HG03108 (cell line): ENCODE measurements at regions not wholly inside any gene's neighbourhood (a gene's known extent, or its start where the extent isn't known, plus 50 kb on each side); places are given as distances from the start of the nearest gene placed in this dataset.

ENCODE experiments used
- ATAC-seq: cut with Tn5 transposase; IDR thresholded peaks from one replicate; pipeline ENCODE4 v1.9.1; 2021; ENCODE audit warnings: moderate library complexity; ENCODE audit not compliant: unreplicated experiment

DNA sequence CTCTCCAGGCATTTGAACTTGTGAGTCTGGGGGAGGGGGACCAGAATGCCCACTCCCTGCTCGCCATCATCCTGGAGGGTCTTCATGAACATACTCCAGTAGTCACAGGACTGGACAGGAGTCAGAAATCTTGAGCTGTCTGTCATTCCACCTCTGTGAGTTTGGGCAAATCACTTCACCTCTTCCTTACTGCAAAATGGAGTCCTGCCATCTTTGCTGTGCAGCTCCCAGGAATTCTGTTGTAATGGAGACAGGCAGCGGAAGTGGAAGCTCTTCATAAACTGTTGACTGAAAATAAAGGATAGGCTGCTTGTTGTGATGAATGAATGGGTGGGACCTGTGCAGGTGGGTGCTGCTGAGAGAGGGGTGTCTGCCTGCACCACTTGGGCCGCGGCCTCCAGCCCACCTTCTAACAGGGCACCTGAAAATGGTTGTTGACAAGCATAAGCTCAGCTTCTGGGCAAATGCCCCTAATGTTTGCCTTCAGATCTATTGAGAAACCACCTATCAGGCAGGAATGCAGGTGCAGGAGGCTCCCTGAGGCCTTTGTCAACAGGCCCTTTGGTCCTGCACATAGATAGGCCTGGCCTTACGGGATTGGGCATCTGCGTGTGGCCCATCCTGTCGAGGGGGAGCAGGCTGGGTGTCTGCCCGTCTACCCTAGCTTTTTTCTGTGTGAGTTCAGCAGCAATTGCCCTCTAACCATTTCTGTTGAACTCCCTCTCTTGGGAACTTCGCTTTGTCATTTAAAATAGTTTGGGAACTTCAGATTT lies 321.0 kb downstream of the RPS6KC1 start:
- ATAC-seq, result no peak

- peak; percentile 64 for ATAC-seq
These were observed 323.3 kb downstream of the RPS6KC1 start for GRCh38 chr1:213374369-213374768.

DNA sequence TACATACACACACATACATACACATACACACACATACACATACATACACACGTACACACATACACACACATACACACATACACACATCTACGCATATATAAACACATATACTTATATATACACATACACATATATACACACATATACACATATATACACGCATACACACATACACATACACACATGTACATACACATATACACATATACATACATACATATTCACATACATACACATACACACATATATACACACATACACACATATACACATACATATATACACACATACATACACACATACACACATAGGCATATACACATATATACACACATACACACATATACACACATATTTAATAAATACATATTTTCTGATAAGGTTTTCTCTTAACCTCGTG lies 324.0 kb downstream of the RPS6KC1 start:
- no peak for ATAC-seq

DNA sequence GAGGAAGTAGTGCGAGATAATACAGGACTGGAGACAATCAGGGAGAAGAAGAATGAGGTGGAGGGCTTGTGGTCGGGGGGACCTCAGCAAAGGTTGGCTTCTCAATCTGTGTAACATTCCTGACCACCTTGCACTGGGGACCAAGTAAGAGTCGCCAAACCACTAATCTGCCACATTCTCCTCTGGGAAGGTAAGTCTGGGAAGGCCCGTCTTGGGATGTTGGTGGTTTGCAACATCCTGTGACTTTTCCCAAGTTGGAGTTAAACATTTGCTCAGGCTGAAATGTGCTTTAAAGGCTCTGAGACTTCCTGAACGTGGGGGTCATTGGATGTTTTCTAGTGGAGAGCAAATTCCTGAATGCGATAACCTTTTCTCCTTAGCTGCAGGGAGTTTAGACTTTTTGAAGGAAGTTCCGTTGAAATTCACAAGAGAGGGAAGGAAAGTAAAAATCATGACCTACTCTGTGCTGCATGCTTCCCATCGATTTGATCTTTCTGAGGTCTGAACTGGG lies 325.9 kb downstream of the RPS6KC1 start:
- no peak for ATAC-seq

DNA sequence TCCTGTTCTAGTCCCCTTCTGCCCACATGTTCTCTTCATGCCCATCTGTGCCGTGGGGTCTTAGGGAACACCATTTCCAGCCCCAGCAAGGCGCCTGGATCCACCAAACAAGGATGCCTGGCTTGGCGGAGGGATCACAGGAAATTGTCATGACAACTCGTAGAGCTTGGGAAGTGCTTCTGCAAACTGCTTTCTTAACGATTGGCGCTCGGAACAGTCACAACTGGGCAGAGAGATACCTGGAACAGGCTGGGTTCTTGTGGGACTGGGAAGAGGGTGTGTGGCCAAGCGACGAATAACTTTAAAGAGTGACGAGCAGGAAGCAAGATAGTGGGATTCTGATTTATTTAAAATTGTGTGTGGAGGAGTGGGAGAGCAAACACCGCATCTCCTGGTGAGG lies 329.8 kb downstream of the RPS6KC1 start:
- ATAC-seq, result no peak

- no peak for ATAC-seq
These were observed 330.6 kb downstream of the RPS6KC1 start for GRCh38 chr1:213381572-213382084.

- no peak for ATAC-seq
These were observed 332.4 kb downstream of the RPS6KC1 start for GRCh38 chr1:213383465-213383864.

- ATAC-seq, result no peak
These were observed 334.2 kb downstream of the RPS6KC1 start for GRCh38 chr1:213385201-213385600.

DNA sequence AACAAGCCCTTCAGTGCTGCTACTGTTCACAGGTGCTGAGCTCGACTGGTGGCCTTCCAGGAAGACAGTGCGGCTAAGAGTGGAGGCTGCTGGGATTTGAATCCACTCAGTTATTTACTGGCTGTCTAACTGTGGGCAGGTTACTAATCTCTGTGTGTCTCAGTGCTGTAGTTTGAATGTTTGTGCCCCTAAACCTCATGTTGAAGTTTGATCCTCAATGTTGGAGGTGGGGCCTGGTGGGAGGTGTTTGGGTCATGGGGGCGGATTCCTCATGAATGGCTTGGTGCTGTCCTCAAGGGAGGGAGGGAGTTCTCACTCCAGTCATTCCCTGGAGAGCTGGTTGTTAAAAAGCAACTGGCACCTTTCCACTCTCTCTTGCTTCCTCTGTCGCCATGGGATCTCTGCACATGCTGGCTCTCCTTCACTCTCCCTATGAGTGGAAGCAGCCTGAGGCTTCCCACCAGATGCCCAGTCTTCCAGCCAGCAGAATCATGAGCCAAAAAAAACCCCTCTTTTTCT lies 334.8 kb downstream of the RPS6KC1 start:
- no peak for ATAC-seq

- ATAC-seq, result no peak
These were observed 336.5 kb downstream of the RPS6KC1 start for GRCh38 chr1:213387380-213388015.

GRCh38 chr1:213388199-213388598 lies 337.2 kb downstream of the RPS6KC1 start:
- ATAC-seq, result no peak

DNA sequence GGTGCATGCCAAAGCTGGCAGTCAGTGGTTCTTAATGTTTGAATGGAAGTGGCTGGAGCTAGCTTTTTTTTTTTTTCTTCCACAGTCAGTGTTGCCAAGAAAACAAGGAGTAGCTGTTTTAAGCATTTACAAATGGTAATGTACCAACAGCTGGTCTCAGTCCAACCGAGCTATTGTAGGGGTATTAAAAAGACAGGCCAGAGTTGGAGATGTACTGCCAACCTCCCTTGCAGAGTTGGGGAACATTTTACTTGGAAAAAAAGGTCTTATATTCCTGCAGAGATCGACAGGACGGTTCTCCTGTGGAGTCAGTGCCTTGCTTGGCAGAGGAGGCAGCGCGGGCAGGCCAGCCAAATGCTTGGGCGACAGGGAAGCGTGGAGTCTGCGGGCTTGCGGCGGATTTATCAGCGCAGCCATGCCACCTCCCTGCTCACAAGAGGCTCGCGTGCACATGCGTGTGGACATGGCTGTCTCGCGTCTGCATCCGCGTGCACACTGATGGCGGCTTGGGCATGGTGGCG lies 338.1 kb downstream of the RPS6KC1 start:
- no peak for ATAC-seq

DNA sequence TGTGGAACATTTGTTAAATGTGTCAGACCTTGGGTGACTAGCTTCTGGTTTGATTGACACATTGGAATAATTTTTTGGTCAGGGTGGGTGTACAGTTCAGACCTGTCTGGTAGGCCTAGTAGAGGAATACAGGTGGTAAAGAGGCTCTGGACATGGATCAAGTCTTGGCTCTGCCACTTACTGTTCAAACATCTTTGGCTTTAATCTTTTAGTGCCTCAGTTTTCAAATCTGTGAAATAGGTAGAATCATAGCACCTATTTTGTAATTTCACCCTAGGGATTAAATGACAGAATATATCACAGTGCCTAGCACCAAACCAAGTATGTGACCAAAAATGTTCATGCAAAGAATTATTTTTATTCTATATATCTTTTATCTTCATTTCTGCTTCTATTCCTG lies 340.4 kb downstream of the RPS6KC1 start:
- ATAC-seq, result no peak

- no peak for ATAC-seq
These were observed 342.8 kb downstream of the RPS6KC1 start for GRCh38 chr1:213393860-213394259.

GRCh38 chr1:213394837-213395236 lies 343.8 kb downstream of the RPS6KC1 start:
- ATAC-seq, result no peak

DNA sequence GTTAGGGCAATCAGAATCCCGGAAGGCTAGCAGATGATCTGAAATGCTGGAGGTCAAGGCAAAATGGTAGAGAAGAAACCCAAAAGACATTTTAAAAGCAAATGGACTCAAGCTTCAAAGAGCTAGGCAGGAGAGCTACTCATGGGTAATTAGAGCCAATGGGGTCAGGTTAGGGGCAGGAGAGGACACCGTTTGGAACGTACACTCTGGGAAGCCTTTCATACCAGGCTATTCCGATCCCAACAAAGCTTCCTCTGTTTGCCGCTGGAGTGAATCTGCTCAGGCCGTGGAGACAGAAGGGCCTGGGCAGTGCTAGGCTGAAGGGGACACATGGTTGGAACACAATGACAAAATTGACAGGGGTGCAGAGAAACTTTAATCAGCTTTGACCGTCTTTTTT lies 346.6 kb downstream of the RPS6KC1 start:
- ATAC-seq, result no peak

DNA sequence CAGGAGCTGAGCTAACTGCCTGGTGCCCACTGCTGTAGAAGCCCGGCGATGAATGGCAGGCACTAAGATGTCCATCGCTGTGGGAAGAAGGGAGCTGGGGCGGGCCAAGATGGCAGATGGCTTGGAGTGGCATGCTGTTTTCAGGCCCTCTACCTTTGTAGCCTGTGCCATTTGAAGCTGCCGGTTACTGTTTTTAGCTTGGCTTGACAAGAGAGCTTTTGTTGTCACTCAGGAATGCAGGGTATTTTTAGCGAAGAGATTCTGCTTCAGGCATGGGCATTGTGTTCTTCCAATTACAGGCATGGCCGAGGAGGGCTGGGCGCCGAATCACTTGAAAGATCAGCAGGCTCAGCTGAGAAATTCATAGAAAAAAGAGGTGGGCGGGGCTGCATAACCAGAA lies 348.7 kb downstream of the RPS6KC1 start:
- no peak for ATAC-seq

- ATAC-seq, result no peak
These were observed 358.2 kb downstream of the RPS6KC1 start for GRCh38 chr1:213409208-213409631.

DNA sequence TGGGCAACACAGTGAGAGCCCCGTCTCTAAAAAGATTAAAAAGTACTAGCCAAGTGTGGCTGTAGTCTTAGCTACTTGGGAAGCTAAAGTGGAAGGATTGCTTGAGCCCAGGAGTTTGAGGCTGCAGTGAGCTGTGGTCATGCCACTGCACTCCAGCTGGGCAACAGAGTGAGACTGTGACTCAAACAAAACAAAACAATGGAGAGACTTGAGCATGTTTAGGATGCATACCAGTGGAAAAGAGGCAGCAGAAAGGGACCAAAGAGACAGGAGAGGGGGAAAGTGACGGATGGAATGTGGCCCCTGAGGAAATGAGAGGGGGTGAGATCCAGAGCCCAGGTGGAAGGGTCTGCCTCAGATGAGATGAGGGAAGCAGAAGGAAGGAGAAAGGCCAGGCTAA lies 358.9 kb downstream of the RPS6KC1 start:
- ATAC-seq, result no peak

GRCh38 chr1:213414346-213414745 lies 363.3 kb downstream of the RPS6KC1 start:
- ATAC-seq, result no peak

DNA sequence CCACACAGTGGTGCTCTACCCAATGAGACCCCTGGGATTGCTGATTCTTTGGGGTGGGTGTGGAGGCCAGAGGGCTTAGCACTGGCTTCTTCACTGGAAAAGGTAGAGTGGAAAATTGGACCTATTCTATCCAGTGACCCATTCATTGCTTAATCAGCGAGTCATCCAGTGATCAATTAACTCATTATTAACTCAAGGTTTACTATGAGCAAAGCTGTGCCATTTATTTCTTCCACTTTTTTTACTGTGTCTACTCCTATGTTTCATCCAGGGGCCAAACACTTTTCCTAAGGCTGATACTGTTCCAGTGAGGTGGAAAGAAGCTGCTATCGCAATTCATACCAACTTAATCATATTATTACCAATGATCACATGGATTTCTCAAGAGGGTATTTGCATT lies 363.9 kb downstream of the RPS6KC1 start:
- ATAC-seq, result no peak
